SK-N-SH treated with all-trans-retinoic acid at 6 μM for 48 hours (cell line): ENCODE measurements at regions not wholly inside any gene's neighbourhood (a gene's known extent, or its start where the extent isn't known, plus 50 kb on each side); places are given as distances from the start of the nearest gene placed in this dataset.

Source experiments
- ARNTL ChIP-seq: fragments of 450-650 bp; formaldehyde crosslinking; IDR thresholded peaks from 2 replicates; pipeline ENCODE4 v1.5.0; 2020; ENCODE audit warnings: low read depth, mild to moderate bottlenecking, moderate library complexity, borderline replicate concordance
- RARB ChIP-seq: fragments of 250-450 bp; sonication (Bioruptor Pico); IDR thresholded peaks from 2 replicates; pipeline ENCODE4 v1.8.0; 2021; ENCODE audit warnings: mild to moderate bottlenecking, moderate library complexity

- TF ChIP-seq ARNTL (CRISPR knock-in tag), result no peak
- no peak for TF ChIP-seq RARB (CRISPR knock-in tag)
Measured at GRCh38 chr4:178003098-178003657, 560.9 kb upstream of the AGA start.
